GM12878 (cell line): ENCODE measurements at regions not wholly inside any gene's neighbourhood (a gene's known extent, or its start where the extent isn't known, plus 50 kb on each side); places are given as distances from the start of the nearest gene placed in this dataset.

Experiments used
- ATAC-seq: fragments of 200-7000 bp; cut with Tn5 transposase; 3 replicates; pipeline ENCODE4 v1.9.1; 2020; ENCODE audit warnings: mild to moderate bottlenecking, moderate library complexity
- BruUV-seq: library from RNA; stranded (reverse); fragments of 400-500 nt; replicated peaks from 2 replicates; lab custom pipeline; 2021; lab: Mats Ljungman, UMichigan
- CTCF ChIA-PET: fragments of 300-600 bp; sonication (Branson Sonifier 250); formaldehyde crosslinking; extraction: SDS; loops from one replicate; lab custom pipeline; 2021; ENCODE audit warnings: inconsistent platforms; lab: Yijun Ruan, JAX
- POLR2A ChIA-PET: fragments of 350-600 bp; formaldehyde crosslinking; extraction: SDS; loops from one replicate; lab custom pipeline; 2021; ENCODE audit warnings: inconsistent platforms; lab: Charles Lee
- RAD21 ChIA-PET: fragments of 300-600 bp; sonication (Branson Sonifier 250); formaldehyde crosslinking; loops from one replicate; lab custom pipeline; 2023; ENCODE audit warnings: antibody characterized with exemption; ENCODE audit not compliant: unreplicated experiment; lab: Charles Lee
- SMC1A ChIA-PET: fragments of 300-600 bp; sonication (Branson Sonifier 250); formaldehyde crosslinking; loops from one replicate; lab custom pipeline; 2023; ENCODE audit not compliant: unreplicated experiment, uncharacterized antibody; lab: Charles Lee
- DNase-seq: peaks from one replicate; pipeline ENCODE4 v3.0.0-alpha.2; 2011; ENCODE audit warnings: low read depth, low spot score
- FAIRE-seq: peaks from 3 replicates; lab custom pipeline; 2011; peaks lifted over from hg19 to GRCh38; lab: Jason Lieb, UNC
- H2AFZ ChIP-seq: 2 replicates; pipeline ENCODE4 v1.6.0; 2011; ENCODE audit warnings: low read depth, low read length, control low read depth; ENCODE audit not compliant: control insufficient read depth
- H3K27ac ChIP-seq: 2 replicates; pipeline ENCODE4 v1.5.1; 2011; ENCODE audit warnings: control low read depth; ENCODE audit not compliant: control insufficient read depth, insufficient read depth
- H3K27me3 ChIP-seq, 2 experiments: replicated peaks in 1 of 2; 2 replicates each; pipeline versions ENCODE4 v1.6.0 to v1.6.1; 2011; ENCODE audit warnings: low read length in 1 of 2; ENCODE audit not compliant: control insufficient read depth in 2 of 2, insufficient read depth in 2 of 2
- H3K36me3 ChIP-seq, 2 experiments: 2 replicates each; pipeline ENCODE4 v1.5.1; 2011; ENCODE audit warnings: low read length in 1 of 2; ENCODE audit not compliant: control insufficient read depth in 2 of 2, insufficient read depth in 2 of 2
- H3K4me1 ChIP-seq: 2 replicates; pipeline ENCODE4 v1.6.1; 2011; ENCODE audit warnings: mild to moderate bottlenecking, low read length, moderate library complexity, mixed read lengths; ENCODE audit not compliant: control insufficient read depth, insufficient read depth
- H3K4me2 ChIP-seq: 2 replicates; pipeline ENCODE4 v1.6.0; 2011; ENCODE audit warnings: control low read depth; ENCODE audit not compliant: control insufficient read depth, insufficient read depth
- H3K4me3 ChIP-seq: fragments of 200-600 bp; sonication (generic); 2 replicates; pipeline ENCODE4 v1.5.1; 2016
- H3K79me2 ChIP-seq: 2 replicates; pipeline ENCODE4 v1.6.0; 2011; ENCODE audit warnings: low read length; ENCODE audit not compliant: control insufficient read depth, insufficient read depth
- H3K9ac ChIP-seq: 2 replicates; pipeline ENCODE4 v1.8.0; 2011; ENCODE audit warnings: low read length, control low read depth, mixed read lengths; ENCODE audit not compliant: control insufficient read depth, insufficient read depth
- H3K9me3 ChIP-seq: replicated peaks from 3 replicates; pipeline ENCODE4 v1.5.1; 2011; ENCODE audit warnings: mild to moderate bottlenecking, low read length; ENCODE audit not compliant: control insufficient read depth, insufficient read depth
- H4K20me1 ChIP-seq: 2 replicates; pipeline ENCODE4 v1.6.0; 2011; ENCODE audit not compliant: control insufficient read depth, insufficient read depth
- CHD1 ChIP-seq: IDR thresholded peaks from 2 replicates; pipeline ENCODE4 v1.6.1; 2012; ENCODE audit warnings: low read depth, low read length, improper control_type of control experiment
- CHD2 ChIP-seq: IDR thresholded peaks from 2 replicates; pipeline ENCODE4 v1.6.1; 2011; ENCODE audit warnings: low read depth, low read length, improper control_type of control experiment, borderline replicate concordance
- CREM ChIP-seq: IDR thresholded peaks from 2 replicates; pipeline ENCODE4 v1.6.1; 2014; ENCODE audit warnings: antibody characterized with exemption, low read depth
- HDGF ChIP-seq: fragments of 450-650 bp; IDR thresholded peaks from 2 replicates; pipeline ENCODE4 v1.6.1; 2016; ENCODE audit warnings: antibody characterized with exemption
- HSF1 ChIP-seq: fragments of 150-350 bp; IDR thresholded peaks from 2 replicates; pipeline ENCODE4 v1.6.1; 2014; ENCODE audit warnings: mild to moderate bottlenecking, low read depth, low read length
- KDM1A ChIP-seq: fragments of 200-600 bp; sonication (generic); IDR thresholded peaks from 2 replicates; pipeline ENCODE4 v1.6.1; 2016; ENCODE audit warnings: borderline replicate concordance
- NFYA ChIP-seq: IDR thresholded peaks from 2 replicates; pipeline ENCODE4 v1.6.1; 2011; ENCODE audit warnings: low read depth, mild to moderate bottlenecking, low read length, improper control_type of control experiment, borderline replicate concordance
- NFYB ChIP-seq: IDR thresholded peaks from 2 replicates; pipeline ENCODE4 v1.6.1; 2011; ENCODE audit warnings: low read depth, mild to moderate bottlenecking, low read length, improper control_type of control experiment, moderate library complexity; ENCODE audit not compliant: insufficient read depth
- RCOR1 ChIP-seq: conservative IDR thresholded peaks from 2 replicates; pipeline ENCODE4 v1.6.1; 2012; ENCODE audit warnings: low read depth, low read length, improper control_type of control experiment
- SIX5 ChIP-seq: IDR thresholded peaks from 2 replicates; pipeline ENCODE4 v1.6.1; 2011; ENCODE audit warnings: mild to moderate bottlenecking, low read depth, low read length, moderate library complexity; ENCODE audit not compliant: severe bottlenecking
- TAF1 ChIP-seq: IDR thresholded peaks from 2 replicates; pipeline ENCODE4 v1.6.1; 2011; ENCODE audit warnings: mild to moderate bottlenecking, low read depth, low read length, borderline replicate concordance
- WGBS: methylation state at CpG from one replicate; pipeline ENCODE4 v1.1.6; 2016; ENCODE audit warnings: low lambda C conversion rate; ENCODE audit not compliant: insufficient replicate concordance, insufficient coverage; ENCODE audit errors: missing lambda C conversion rate; 5-methylcytosine and 5-hydroxymethylcytosine counted together
- in situ Hi-C: fragments of 300-500 bp; cut with MboI; formaldehyde crosslinking; loops from 9 replicates; pipeline ENCODE4 v1.14.3; 2018; ENCODE audit warnings: mixed read lengths
- intact Hi-C: fragments of 100-400 bp; cut with micrococcal nuclease; formaldehyde crosslinking; loops from one replicate; pipeline ENCODE4 v1.14.2; 2022; ENCODE audit not compliant: unreplicated experiment
- TF ChIP-seq, protein P1 (sequence below): fragments of 450-650 bp; IDR thresholded peaks from 2 replicates; pipeline ENCODE4 v1.6.1; 2016; ENCODE audit warnings: mild to moderate bottlenecking

DNA sequence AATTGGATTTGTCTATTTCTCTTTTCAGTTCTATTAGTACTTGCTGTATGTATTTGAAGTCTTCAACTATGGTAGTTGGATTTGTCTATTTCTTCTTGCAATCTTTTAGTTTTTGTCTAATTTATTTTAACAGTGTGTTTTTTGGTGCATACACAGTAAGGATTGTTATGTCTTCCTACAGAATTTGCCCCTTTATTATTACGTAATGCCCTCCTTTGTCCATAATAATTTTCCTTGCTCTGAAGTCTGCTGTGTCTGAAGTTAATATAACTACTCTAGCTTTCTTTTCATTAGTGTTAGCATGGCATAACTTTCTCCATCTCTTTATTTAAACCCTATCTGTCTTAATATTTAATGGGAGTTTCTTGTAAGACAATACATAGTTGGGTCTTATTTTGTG, 105.1 kb upstream of the STT3B start:
- no TSS peak for BruUV-seq
- no peak overlapping the region for H2AFZ ChIP-seq
- H3K4me1 ChIP-seq = no peaks in the 10 kb centered on the region
- FAIRE-seq = no peak
- ChIA-PET RAD21 (no interaction called here), SMC1A (interaction anchor here (1.0 to 1.4 kb wide), 2 partner anchors 12 to 180 kb away, joined by 4 to 5 read pairs; no protein-coding TSS in a partner anchor), CTCF (no interaction called here), POLR2A (interaction anchor here (1.0 kb wide), 1 partner anchor 13 kb away, joined by 3 read pairs; no protein-coding TSS in a partner anchor)
- no peaks in the 10 kb centered on the region for H3K36me3 ChIP-seq
- no peaks in the 10 kb centered on the region for H4K20me1 ChIP-seq
- intact Hi-C loops = no loop called here
- no peaks in the 10 kb centered on the region for H3K79me2 ChIP-seq
- no peak for TF ChIP-seq SIX5
- TF ChIP-seq NFYA = no peak
- no peak for TF ChIP-seq CREM
- no peak for TF ChIP-seq HDGF
- no peak for TF ChIP-seq KDM1A
- no peak for TF ChIP-seq CHD1
- TF ChIP-seq NFYB = no peak
- TF ChIP-seq, protein P1, sequence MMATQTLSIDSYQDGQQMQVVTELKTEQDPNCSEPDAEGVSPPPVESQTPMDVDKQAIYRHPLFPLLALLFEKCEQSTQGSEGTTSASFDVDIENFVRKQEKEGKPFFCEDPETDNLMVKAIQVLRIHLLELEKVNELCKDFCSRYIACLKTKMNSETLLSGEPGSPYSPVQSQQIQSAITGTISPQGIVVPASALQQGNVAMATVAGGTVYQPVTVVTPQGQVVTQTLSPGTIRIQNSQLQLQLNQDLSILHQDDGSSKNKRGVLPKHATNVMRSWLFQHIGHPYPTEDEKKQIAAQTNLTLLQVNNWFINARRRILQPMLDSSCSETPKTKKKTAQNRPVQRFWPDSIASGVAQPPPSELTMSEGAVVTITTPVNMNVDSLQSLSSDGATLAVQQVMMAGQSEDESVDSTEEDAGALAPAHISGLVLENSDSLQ = no peak
- no peak for TF ChIP-seq CHD2
- no peak for TF ChIP-seq HSF1
- TF ChIP-seq RCOR1 = no peak
- no peak for TF ChIP-seq TAF1
- TF ChIP-seq, all 136 proteins: peak for 0
- DNase-seq = no peak
- no peaks in the 10 kb centered on the region; the same call in 2 of the 3 replicates for H3K9me3 ChIP-seq
- in situ Hi-C loops = no loop called here
- H3K4me3 ChIP-seq = no peak overlapping the region
- no peak overlapping the region for H3K9ac ChIP-seq
- 89% methylated on average over 1 of the region's 1 CpG for WGBS
- ATAC-seq = no peak
- H3K4me2 ChIP-seq = no peak overlapping the region
- H3K27ac ChIP-seq = no peak overlapping the region
- no peaks in the 10 kb centered on the region for H3K27me3 ChIP-seq
